Gastrocnemius medialis (tissue), 4 donors: ENCODE measurements at regions not wholly inside any gene's neighbourhood (a gene's known extent, or its start where the extent isn't known, plus 50 kb on each side); places are given as distances from the start of the nearest gene placed in this dataset.

ENCODE experiments used
- CTCF ChIP-seq, 5 experiments: fragments of 450-650 bp in 3 of 5; fragments of 200-600 bp in 2 of 5; sonication (generic) in 2 of 5; IDR thresholded peaks in 4 of 5; conservative IDR thresholded peaks in 1 of 5; 1 replicate in 4 of 5; 2 replicates in 1 of 5; pipeline ENCODE4 v1.5.1; 2016 to 2019; ENCODE audit warnings: antibody characterized with exemption in 5 of 5, mild to moderate bottlenecking in 3 of 5, moderate library complexity in 3 of 5
- POLR2A ChIP-seq, 2 donors: fragments of 450-650 bp; IDR thresholded peaks; one replicate each; pipeline ENCODE4 v1.6.1; 2017; ENCODE audit warnings: antibody characterized with exemption in 2 of 2, mild to moderate bottlenecking in 2 of 2, moderate library complexity in 2 of 2

- TF ChIP-seq CTCF (IDR thresholded peaks at IDR 0.05 in 4 of 5, conservative IDR thresholded peaks at IDR 0.05 in 1 of 5), result no peak
- TF ChIP-seq POLR2A (IDR thresholded peaks at IDR 0.05), result no peak
Observed at GRCh38 chr12:62133440-62133839, 126.8 kb upstream of the USP15 start.
